CD4-positive, alpha-beta T cell treated with Interleukin-2 at 100 ng/mL for 4 hours (primary cell): ENCODE measurements at regions not wholly inside any gene's neighbourhood (a gene's known extent, or its start where the extent isn't known, plus 50 kb on each side); places are given as distances from the start of the nearest gene placed in this dataset.

Experiments used
- DNase-seq: peaks from one replicate; pipeline ENCODE4 v3.0.0-alpha.2; 2020; ENCODE audit warnings: low spot score

DNA sequence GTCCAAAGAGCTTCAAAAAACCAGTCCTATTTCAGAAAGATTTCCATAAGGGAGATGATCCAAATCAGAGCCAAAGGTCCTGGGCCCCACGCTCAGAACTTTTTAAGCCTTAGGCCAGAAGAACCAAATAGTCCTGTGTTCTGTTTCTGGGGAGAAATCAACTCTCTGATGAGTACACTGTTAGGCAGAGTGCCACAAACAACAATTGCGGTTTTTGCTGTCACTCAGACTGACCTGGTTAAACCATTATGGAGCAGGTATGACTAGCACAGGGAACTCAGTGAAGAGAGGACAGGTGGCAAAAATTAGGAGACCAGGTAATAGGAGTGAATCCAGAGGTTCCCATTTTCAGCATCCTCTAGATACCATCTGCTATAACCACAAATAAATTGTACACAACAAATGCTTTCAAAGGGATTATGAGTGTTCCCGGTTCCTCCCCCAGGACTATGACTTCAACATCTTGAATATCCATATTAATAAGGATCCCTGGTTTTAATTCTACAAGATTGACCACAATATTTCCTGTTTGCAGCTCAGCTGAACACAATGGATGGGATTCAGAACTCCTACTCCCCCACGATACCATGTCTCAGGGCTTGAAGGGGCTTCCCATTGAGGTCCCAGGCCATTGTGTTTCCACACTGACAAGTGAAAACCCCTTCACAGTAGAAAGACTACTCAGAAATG, 52.1 kb upstream of the FREM1 start:
- no peak for DNase-seq

DNA sequence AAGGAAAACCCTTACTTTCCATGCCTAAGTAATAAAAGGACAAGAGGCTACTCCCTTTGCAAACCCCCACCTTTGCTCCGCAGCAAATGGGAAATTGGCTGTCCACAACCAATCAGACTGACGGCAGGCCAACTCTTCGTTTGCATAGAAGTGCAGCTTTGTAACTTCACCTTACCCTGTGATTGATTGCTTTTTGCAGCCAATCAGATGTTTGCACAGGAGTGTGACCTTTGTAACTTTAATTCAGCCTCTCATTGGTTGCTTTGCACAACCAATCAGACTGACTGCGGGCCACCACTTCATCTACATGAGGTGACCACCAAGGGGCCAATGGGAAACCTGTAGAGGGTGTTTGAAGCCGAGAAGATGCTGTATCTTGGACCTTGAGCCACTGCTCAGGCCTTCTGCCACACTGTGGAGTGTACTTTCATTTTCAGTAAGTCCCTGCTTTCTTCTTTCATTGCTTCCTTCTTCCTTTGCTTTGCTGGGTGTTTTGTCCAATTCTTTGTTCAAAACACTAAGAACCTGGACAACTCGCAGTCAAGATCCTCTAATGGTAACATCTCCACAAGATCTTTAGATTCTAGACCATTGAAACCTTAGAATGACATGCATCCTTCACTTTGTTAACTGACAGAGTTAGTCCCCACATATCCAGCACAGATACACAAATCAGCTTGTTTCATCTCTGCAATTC, 51.3 kb upstream of the FREM1 start:
- no peak for DNase-seq

DNA sequence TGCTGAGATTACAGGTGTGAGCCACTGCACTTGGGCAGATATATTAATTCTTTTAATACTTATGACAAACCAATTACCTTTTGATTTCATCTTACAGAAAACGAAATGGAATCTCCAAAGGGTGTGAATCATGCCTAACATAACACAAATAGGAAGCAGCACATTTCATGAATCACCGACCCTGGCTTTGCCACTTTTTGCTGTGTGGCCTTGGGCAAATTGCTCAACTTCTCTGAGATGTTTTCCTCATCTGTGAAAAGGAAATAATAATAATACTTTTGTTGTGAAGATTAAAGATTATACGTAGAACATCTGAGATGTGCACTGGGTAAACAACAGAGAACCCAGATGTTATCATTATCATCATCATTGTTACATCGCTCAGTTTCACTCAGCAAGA, 50.7 kb upstream of the FREM1 start:
- no peak for DNase-seq
